Liver (tissue), 8 donors: ENCODE measurements at regions not wholly inside any gene's neighbourhood (a gene's known extent, or its start where the extent isn't known, plus 50 kb on each side); places are given as distances from the start of the nearest gene placed in this dataset.

Source experiments
- DNase-seq: peaks from one replicate; pipeline ENCODE4 v3.0.0-alpha.2; 2017; ENCODE audit warnings: low spot score
- H3K27ac ChIP-seq, 2 donors: one replicate each; pipeline ENCODE4 v1.7.0; 2013; ENCODE audit warnings: inconsistent platforms in 2 of 2, low read length in 2 of 2, control low read depth in 1 of 2, low read depth in 1 of 2, mild to moderate bottlenecking in 1 of 2
- H3K27me3 ChIP-seq, 4 donors: one replicate each; pipeline versions ENCODE4 v1.6.1 to v1.7.0; 2013; ENCODE audit warnings: low read length in 3 of 4, inconsistent platforms in 1 of 4, mild to moderate bottlenecking in 1 of 4, moderate library complexity in 1 of 4; ENCODE audit not compliant: control insufficient read depth in 4 of 4, insufficient read depth in 4 of 4
- H3K36me3 ChIP-seq, 4 donors: one replicate each; pipeline versions ENCODE4 v1.6.1 to v1.7.0; 2013; ENCODE audit warnings: low read length in 3 of 4, mild to moderate bottlenecking in 3 of 4, low read depth in 1 of 4, moderate library complexity in 1 of 4; ENCODE audit not compliant: control insufficient read depth in 4 of 4, insufficient read depth in 3 of 4
- H3K4me1 ChIP-seq, 4 donors: one replicate each; pipeline versions ENCODE4 v1.6.1 to v1.7.0; 2013; ENCODE audit warnings: low read length in 3 of 4, mild to moderate bottlenecking in 3 of 4, moderate library complexity in 1 of 4; ENCODE audit not compliant: control insufficient read depth in 4 of 4, insufficient read depth in 4 of 4
- H3K4me3 ChIP-seq, 3 donors: one replicate each; pipeline versions ENCODE4 v1.6.1 to v1.7.0; 2013; ENCODE audit warnings: low read length in 3 of 3, control low read depth in 1 of 3, low read depth in 1 of 3, mild to moderate bottlenecking in 1 of 3
- H3K9ac ChIP-seq, 2 donors: one replicate each; pipeline ENCODE4 v1.7.0; 2013; ENCODE audit warnings: low read length in 2 of 2, mild to moderate bottlenecking in 2 of 2, moderate library complexity in 2 of 2, control low read depth in 1 of 2, low read depth in 1 of 2
- H3K9me3 ChIP-seq, 4 donors: one replicate each; pipeline versions ENCODE4 v1.6.1 to v1.7.0; 2013; ENCODE audit warnings: low read length in 3 of 4; ENCODE audit not compliant: control insufficient read depth in 4 of 4
- ATF3 ChIP-seq: IDR thresholded peaks from 2 replicates; pipeline ENCODE4 v1.6.1; 2016; ENCODE audit warnings: antibody characterized with exemption
- CTCF ChIP-seq: fragments of 150-350 bp; IDR thresholded peaks from 2 replicates; pipeline ENCODE4 v1.5.1; 2017; ENCODE audit warnings: improper control_type of control experiment, low read depth, low read length; ENCODE audit not compliant: missing input control
- EGR1 ChIP-seq, 2 donors: IDR thresholded peaks; 2 replicates each; pipeline ENCODE4 v1.6.1; 2016 to 2018; ENCODE audit warnings: antibody characterized with exemption in 2 of 2, low read depth in 2 of 2
- FOXA1 ChIP-seq: IDR thresholded peaks from 2 replicates; pipeline ENCODE4 v1.6.1; 2016; ENCODE audit warnings: antibody characterized with exemption
- FOXA2 ChIP-seq: IDR thresholded peaks from 2 replicates; pipeline ENCODE4 v1.6.1; 2016; ENCODE audit warnings: antibody characterized with exemption
- GABPA ChIP-seq, 2 donors: IDR thresholded peaks in 1 of 2; conservative IDR thresholded peaks in 1 of 2; 2 replicates each; pipeline ENCODE4 v1.6.1; 2016; ENCODE audit warnings: antibody characterized with exemption in 2 of 2, mild to moderate bottlenecking in 1 of 2, moderate library complexity in 1 of 2
- HNF4A ChIP-seq, 2 donors: conservative IDR thresholded peaks; 2 replicates each; pipeline ENCODE4 v1.6.1; 2016; ENCODE audit warnings: antibody characterized with exemption in 2 of 2, mild to moderate bottlenecking in 2 of 2
- HNF4G ChIP-seq: IDR thresholded peaks from 2 replicates; pipeline ENCODE4 v1.6.1; 2016; ENCODE audit warnings: antibody characterized with exemption
- JUND ChIP-seq, 2 donors: IDR thresholded peaks; 2 replicates each; pipeline ENCODE4 v1.6.1; 2016; ENCODE audit warnings: antibody characterized with exemption in 2 of 2
- NR2F2 ChIP-seq: IDR thresholded peaks from 2 replicates; pipeline ENCODE4 v1.6.1; 2016; ENCODE audit warnings: antibody characterized with exemption
- RAD21 ChIP-seq, 2 donors: IDR thresholded peaks; 2 replicates each; pipeline ENCODE4 v1.6.1; 2016; ENCODE audit warnings: antibody characterized with exemption in 2 of 2, mild to moderate bottlenecking in 2 of 2
- REST ChIP-seq: IDR thresholded peaks from 2 replicates; pipeline ENCODE4 v1.6.1; 2016; ENCODE audit warnings: antibody characterized with exemption, mild to moderate bottlenecking
- RXRA ChIP-seq, 2 donors: IDR thresholded peaks; 2 replicates each; pipeline ENCODE4 v1.6.1; 2017 to 2018; ENCODE audit warnings: antibody characterized with exemption in 2 of 2, mild to moderate bottlenecking in 1 of 2
- SP1 ChIP-seq: IDR thresholded peaks from 2 replicates; pipeline ENCODE4 v1.6.1; 2018; ENCODE audit warnings: antibody characterized with exemption, mild to moderate bottlenecking
- TAF1 ChIP-seq: conservative IDR thresholded peaks from 2 replicates; pipeline ENCODE4 v1.6.1; 2016; ENCODE audit warnings: antibody characterized with exemption, mild to moderate bottlenecking
- YY1 ChIP-seq: IDR thresholded peaks from 2 replicates; pipeline ENCODE4 v1.6.1; 2016; ENCODE audit warnings: antibody characterized with exemption, mild to moderate bottlenecking
- WGBS: extraction: QIAGEN DNeasy Blood & Tissue Kit; methylation state at CpG from one replicate; pipeline ENCODE4 v1.1.7; 2013; 5-methylcytosine and 5-hydroxymethylcytosine counted together
- TF ChIP-seq, protein P1 (sequence below): IDR thresholded peaks from 2 replicates; pipeline ENCODE4 v1.6.1; 2016; ENCODE audit warnings: antibody characterized with exemption
- TF ChIP-seq, protein P2 (sequence below): IDR thresholded peaks from 2 replicates; pipeline ENCODE4 v1.6.1; 2016; ENCODE audit warnings: antibody characterized with exemption
- donor health status: healthy.
- donor health status: healthy.
- donor health status: healthy.
- donor health status: healthy.
- donor health status: healthy.

DNA sequence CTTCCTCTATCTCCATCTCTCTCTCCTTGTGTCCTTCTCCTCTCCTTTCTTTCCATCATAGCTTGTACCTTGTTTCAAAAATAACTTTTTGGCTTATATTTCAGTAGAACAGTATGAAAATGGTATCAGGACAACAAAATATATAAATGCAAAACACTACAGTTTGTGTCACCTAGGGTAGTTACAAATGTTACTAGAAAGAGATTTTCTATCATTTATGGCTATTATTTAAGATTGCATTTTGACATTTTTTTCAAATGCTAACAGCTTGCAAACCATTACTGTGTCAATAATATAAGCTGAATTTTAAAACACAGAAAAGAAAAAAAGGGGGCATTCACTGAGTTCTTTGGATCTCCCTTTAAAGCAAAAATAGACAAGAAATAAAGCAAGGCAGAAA is 392.3 kb upstream of the LRRC4C start:
- H3K27me3 ChIP-seq: no peaks in the 10 kb centered on the region
- TF ChIP-seq FOXA2 (no peak), JUND (IDR thresholded peaks at IDR 0.05) (no peak), EGR1 (IDR thresholded peaks at IDR 0.05; ENCODE audit: low read depth in 2 of 2) (no peak), HNF4G (no peak), RXRA (IDR thresholded peaks at IDR 0.05) (no peak), CTCF (no peak), YY1 (no peak), NR2F2 (no peak), SP1 (no peak), GABPA (IDR thresholded peaks at IDR 0.05 in 1 of 2, conservative IDR thresholded peaks at IDR 0.05 in 1 of 2) (no peak), FOXA1 (no peak), HNF4A (conservative IDR thresholded peaks at IDR 0.05) (no peak), TAF1 (no peak), RAD21 (IDR thresholded peaks at IDR 0.05) (no peak), REST (no peak), ATF3 (no peak)
- TF ChIP-seq, protein P1, sequence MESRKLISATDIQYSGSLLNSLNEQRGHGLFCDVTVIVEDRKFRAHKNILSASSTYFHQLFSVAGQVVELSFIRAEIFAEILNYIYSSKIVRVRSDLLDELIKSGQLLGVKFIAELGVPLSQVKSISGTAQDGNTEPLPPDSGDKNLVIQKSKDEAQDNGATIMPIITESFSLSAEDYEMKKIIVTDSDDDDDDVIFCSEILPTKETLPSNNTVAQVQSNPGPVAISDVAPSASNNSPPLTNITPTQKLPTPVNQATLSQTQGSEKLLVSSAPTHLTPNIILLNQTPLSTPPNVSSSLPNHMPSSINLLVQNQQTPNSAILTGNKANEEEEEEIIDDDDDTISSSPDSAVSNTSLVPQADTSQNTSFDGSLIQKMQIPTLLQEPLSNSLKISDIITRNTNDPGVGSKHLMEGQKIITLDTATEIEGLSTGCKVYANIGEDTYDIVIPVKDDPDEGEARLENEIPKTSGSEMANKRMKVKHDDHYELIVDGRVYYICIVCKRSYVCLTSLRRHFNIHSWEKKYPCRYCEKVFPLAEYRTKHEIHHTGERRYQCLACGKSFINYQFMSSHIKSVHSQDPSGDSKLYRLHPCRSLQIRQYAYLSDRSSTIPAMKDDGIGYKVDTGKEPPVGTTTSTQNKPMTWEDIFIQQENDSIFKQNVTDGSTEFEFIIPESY: no peak
- TF ChIP-seq, protein P2, sequence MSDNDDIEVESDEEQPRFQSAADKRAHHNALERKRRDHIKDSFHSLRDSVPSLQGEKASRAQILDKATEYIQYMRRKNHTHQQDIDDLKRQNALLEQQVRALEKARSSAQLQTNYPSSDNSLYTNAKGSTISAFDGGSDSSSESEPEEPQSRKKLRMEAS: no peak

GRCh38 chr11:41861838-41862237 is 402.4 kb upstream of the LRRC4C start:
- Histone ChIP-seq H3K36me3 (no peaks in the 10 kb centered on the region), H3K9ac (no peak overlapping the region), H3K27me3 (no peaks in the 10 kb centered on the region), H3K9me3 (no peaks in the 10 kb centered on the region), H3K27ac (no peak overlapping the region), H3K4me1 (no peaks in the 10 kb centered on the region), H3K4me3 (no peak overlapping the region)
- no peak for DNase-seq
- TF ChIP-seq FOXA2 (no peak), JUND (IDR thresholded peaks at IDR 0.05) (no peak), GABPA (IDR thresholded peaks at IDR 0.05 in 1 of 2, conservative IDR thresholded peaks at IDR 0.05 in 1 of 2) (no peak), NR2F2 (no peak), HNF4G (no peak), YY1 (no peak), RXRA (IDR thresholded peaks at IDR 0.05) (no peak), RAD21 (IDR thresholded peaks at IDR 0.05) (no peak), FOXA1 (no peak), SP1 (no peak), EGR1 (IDR thresholded peaks at IDR 0.05; ENCODE audit: low read depth in 2 of 2) (no peak), REST (no peak), TAF1 (no peak)
- TF ChIP-seq, protein P1: no peak
- 82% methylated on average over 1 of the region's 1 CpG for WGBS

More for the DNA sequence above, 392.3 kb upstream of the LRRC4C start:
- Histone ChIP-seq H3K36me3 (no peaks in the 10 kb centered on the region), H3K9ac (no peak overlapping the region), H3K4me3 (no peak overlapping the region), H3K27ac (no peak overlapping the region), H3K9me3 (peaks cover 0 to 3% (median 0%) of the 10 kb centered on the region in 4 donors), H3K4me1 (no peaks in the 10 kb centered on the region)
- no peak for DNase-seq
